ENCODE measurements at regions not wholly inside any gene's neighbourhood (a gene's known extent, or its start where the extent isn't known, plus 50 kb on each side); places are given as distances from the start of the nearest gene placed in this dataset.

DNA sequence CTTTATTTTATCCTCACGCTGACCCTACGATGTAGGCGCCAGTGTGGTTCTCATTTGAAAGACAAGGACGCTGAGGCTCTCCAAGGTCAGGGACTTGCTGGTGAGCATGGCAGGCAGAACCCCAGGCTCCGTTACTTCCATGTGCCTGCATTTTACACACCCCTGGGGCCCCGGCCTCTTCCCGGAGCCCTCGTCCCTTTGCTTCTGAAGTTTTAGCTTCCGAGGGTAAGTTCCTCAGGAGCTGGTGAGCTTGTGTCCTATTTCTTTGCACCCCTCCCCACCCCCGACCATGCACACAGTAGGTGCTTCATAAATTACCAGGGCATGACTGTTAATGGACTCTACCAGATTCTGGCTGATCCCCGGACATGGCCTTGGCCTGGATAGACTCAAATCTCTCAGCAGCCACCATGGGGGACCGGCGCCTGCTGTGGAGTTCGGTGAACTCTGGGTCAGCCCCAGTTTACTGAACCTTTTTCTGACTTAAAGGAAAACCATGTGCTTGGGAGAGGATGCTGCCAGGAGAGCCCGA lies 59.3 kb upstream of the RNU6ATAC start:
- H3K9me1 ChIP-seq (ENCODE audit: control insufficient read depth, insufficient read depth, low read length): no peaks in the 10 kb centered on the region
- no peak overlapping the region for H3K9ac ChIP-seq (ENCODE audit: insufficient read depth in 1 of 2, low read depth in 2 of 2, low read length in 2 of 2)
- intact Hi-C loops (cut with micrococcal nuclease): no loop called here
- H3K27ac ChIP-seq (ENCODE audit: extremely low read depth, low read depth, low read length): no peak overlapping the region
- ATAC-seq (no peak), FAIRE-seq (no peak), DNase-seq (ENCODE audit: extremely low read depth in 1 of 4, low spot score in 3 of 4) (no peak)
- CTCF ChIA-PET (ENCODE audit: low intra/inter-chr PET ratio): no interaction called here
- TF ChIP-seq HDAC8 (tag; IDR thresholded peaks at IDR 0.05) (no peak), CHD2 (IDR thresholded peaks at IDR 0.05; ENCODE audit: low read depth, low read length) (no peak), NCOA6 (IDR thresholded peaks at IDR 0.05) (no peak), FOXK2 (conservative IDR thresholded peaks at IDR 0.05 in 1 of 2, IDR thresholded peaks at IDR 0.05 in 1 of 2; ENCODE audit: low read depth in 2 of 2) (no peak), ZNF184 (CRISPR knock-in tag; IDR thresholded peaks at IDR 0.05) (no peak), ZKSCAN1 (IDR thresholded peaks at IDR 0.05; ENCODE audit: low read depth, low read length) (peak; percentile 76)
- TF ChIP-seq, protein P1, sequence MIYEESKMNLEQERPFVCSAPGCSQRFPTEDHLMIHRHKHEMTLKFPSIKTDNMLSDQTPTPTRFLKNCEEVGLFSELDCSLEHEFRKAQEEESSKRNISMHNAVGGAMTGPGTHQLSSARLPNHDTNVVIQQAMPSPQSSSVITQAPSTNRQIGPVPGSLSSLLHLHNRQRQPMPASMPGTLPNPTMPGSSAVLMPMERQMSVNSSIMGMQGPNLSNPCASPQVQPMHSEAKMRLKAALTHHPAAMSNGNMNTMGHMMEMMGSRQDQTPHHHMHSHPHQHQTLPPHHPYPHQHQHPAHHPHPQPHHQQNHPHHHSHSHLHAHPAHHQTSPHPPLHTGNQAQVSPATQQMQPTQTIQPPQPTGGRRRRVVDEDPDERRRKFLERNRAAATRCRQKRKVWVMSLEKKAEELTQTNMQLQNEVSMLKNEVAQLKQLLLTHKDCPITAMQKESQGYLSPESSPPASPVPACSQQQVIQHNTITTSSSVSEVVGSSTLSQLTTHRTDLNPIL (CRISPR knock-in tag; IDR thresholded peaks at IDR 0.05): no peak
- no peaks in the 10 kb centered on the region for H3K79me2 ChIP-seq (ENCODE audit: control insufficient read depth, insufficient read depth, low read length)
- H3K4me3 ChIP-seq: no peak overlapping the region
- H3K4me1 ChIP-seq (replicated peaks in 1 of 2; ENCODE audit: control insufficient read depth in 2 of 2, insufficient read depth in 2 of 2, low read length in 2 of 2): peaks cover 0 to 12% of the 10 kb centered on the region in 2 experiments; a peak in 2 of 5 replicates
- H2AFZ ChIP-seq (ENCODE audit: low read depth, low read length): no peak overlapping the region
- no peaks in the 10 kb centered on the region for H3K9me3 ChIP-seq (replicated peaks; ENCODE audit: control insufficient read depth, insufficient read depth, low read depth, low read length)
- H3K27me3 ChIP-seq (ENCODE audit: control insufficient read depth in 2 of 2, insufficient read depth in 2 of 2, low read length in 2 of 2): peaks cover 42 to 86% of the 10 kb centered on the region in 2 experiments
- no TSS peak for BruUV-seq (replicated peaks)
- in situ Hi-C loops (cut with MboI): no loop called here
- no peaks in the 10 kb centered on the region for H3K36me3 ChIP-seq (ENCODE audit: control insufficient read depth, insufficient read depth, low read length)
- H3K4me2 ChIP-seq (ENCODE audit: insufficient read depth, low read length): no peak overlapping the region
- H4K20me1 ChIP-seq (replicated peaks; ENCODE audit: control insufficient read depth, insufficient read depth, low read length): peaks cover 5% of the 10 kb centered on the region; the same call in 1 of the 2 replicates
- POLR2A ChIA-PET: no interaction called here
- WGBS (ENCODE audit: insufficient coverage, low coverage, missing lambda C conversion rate): 3% methylated on average over 15 of the region's 15 CpGs
